ENCODE measurements at regions not wholly inside any gene's neighbourhood (a gene's known extent, or its start where the extent isn't known, plus 50 kb on each side); places are given as distances from the start of the nearest gene placed in this dataset.

DNA sequence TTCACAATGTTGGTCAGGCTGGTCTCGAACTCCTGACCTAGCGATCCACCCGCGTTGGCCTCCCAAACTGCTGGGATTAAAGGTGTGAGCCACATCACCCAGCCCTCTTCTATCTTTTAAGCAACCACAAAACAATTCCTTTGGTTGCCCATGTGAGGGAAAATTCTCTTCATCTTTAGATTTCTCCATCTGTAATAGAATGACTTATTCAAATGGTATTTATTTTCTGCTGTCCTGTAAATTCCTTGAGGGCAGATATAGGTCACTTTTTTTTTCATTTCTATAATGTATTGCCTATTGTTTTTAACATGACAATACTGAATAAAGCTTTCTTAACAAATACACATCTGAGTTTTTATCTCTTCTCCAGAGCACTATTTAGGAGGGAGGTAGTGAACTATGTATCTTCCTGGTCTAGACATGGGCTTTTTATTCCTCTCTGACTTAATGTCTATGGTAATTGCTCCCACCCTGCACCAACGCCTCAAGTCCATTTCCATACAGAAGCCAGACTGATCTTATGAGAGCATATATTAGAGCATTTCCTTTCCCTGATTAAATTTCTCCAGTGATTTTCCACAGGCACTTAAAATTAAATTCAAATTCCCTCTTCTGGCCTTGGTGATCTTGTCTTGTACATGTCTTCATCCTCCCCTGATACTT is 595.6 kb downstream of the CAAP1 start:
- CTCF ChIA-PET = no interaction called here
- ATAC-seq (no peak), DNase-seq (ENCODE audit: low spot score) (no peak)
- H3K27ac Mint-ChIP-seq = no peak overlapping the region
- no peaks in the 10 kb centered on the region for H3K9me3 Mint-ChIP-seq
- TF ChIP-seq, protein P1, sequence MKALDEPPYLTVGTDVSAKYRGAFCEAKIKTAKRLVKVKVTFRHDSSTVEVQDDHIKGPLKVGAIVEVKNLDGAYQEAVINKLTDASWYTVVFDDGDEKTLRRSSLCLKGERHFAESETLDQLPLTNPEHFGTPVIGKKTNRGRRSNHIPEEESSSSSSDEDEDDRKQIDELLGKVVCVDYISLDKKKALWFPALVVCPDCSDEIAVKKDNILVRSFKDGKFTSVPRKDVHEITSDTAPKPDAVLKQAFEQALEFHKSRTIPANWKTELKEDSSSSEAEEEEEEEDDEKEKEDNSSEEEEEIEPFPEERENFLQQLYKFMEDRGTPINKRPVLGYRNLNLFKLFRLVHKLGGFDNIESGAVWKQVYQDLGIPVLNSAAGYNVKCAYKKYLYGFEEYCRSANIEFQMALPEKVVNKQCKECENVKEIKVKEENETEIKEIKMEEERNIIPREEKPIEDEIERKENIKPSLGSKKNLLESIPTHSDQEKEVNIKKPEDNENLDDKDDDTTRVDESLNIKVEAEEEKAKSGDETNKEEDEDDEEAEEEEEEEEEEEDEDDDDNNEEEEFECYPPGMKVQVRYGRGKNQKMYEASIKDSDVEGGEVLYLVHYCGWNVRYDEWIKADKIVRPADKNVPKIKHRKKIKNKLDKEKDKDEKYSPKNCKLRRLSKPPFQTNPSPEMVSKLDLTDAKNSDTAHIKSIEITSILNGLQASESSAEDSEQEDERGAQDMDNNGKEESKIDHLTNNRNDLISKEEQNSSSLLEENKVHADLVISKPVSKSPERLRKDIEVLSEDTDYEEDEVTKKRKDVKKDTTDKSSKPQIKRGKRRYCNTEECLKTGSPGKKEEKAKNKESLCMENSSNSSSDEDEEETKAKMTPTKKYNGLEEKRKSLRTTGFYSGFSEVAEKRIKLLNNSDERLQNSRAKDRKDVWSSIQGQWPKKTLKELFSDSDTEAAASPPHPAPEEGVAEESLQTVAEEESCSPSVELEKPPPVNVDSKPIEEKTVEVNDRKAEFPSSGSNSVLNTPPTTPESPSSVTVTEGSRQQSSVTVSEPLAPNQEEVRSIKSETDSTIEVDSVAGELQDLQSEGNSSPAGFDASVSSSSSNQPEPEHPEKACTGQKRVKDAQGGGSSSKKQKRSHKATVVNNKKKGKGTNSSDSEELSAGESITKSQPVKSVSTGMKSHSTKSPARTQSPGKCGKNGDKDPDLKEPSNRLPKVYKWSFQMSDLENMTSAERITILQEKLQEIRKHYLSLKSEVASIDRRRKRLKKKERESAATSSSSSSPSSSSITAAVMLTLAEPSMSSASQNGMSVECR (CRISPR knock-in tag; IDR thresholded peaks at IDR 0.05; ENCODE audit: borderline replicate concordance) = no peak
- TF ChIP-seq, protein P2, sequence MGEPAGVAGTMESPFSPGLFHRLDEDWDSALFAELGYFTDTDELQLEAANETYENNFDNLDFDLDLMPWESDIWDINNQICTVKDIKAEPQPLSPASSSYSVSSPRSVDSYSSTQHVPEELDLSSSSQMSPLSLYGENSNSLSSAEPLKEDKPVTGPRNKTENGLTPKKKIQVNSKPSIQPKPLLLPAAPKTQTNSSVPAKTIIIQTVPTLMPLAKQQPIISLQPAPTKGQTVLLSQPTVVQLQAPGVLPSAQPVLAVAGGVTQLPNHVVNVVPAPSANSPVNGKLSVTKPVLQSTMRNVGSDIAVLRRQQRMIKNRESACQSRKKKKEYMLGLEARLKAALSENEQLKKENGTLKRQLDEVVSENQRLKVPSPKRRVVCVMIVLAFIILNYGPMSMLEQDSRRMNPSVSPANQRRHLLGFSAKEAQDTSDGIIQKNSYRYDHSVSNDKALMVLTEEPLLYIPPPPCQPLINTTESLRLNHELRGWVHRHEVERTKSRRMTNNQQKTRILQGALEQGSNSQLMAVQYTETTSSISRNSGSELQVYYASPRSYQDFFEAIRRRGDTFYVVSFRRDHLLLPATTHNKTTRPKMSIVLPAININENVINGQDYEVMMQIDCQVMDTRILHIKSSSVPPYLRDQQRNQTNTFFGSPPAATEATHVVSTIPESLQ (CRISPR knock-in tag; IDR thresholded peaks at IDR 0.05) = no peak
- TF ChIP-seq, protein P3, sequence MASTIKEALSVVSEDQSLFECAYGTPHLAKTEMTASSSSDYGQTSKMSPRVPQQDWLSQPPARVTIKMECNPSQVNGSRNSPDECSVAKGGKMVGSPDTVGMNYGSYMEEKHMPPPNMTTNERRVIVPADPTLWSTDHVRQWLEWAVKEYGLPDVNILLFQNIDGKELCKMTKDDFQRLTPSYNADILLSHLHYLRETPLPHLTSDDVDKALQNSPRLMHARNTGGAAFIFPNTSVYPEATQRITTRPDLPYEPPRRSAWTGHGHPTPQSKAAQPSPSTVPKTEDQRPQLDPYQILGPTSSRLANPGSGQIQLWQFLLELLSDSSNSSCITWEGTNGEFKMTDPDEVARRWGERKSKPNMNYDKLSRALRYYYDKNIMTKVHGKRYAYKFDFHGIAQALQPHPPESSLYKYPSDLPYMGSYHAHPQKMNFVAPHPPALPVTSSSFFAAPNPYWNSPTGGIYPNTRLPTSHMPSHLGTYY (CRISPR knock-in tag; IDR thresholded peaks at IDR 0.05) = no peak
- TF ChIP-seq KAT7 (CRISPR knock-in tag; IDR thresholded peaks at IDR 0.05; ENCODE audit: borderline replicate concordance) (no peak), ZBTB21 (CRISPR knock-in tag; IDR thresholded peaks at IDR 0.05; ENCODE audit: borderline replicate concordance) (no peak), GRHL2 (CRISPR knock-in tag; IDR thresholded peaks at IDR 0.05; ENCODE audit: insufficient replicate concordance, severe bottlenecking) (no peak), SMAD4 (CRISPR knock-in tag; IDR thresholded peaks at IDR 0.05) (no peak), ETV6 (CRISPR knock-in tag; IDR thresholded peaks at IDR 0.05) (no peak), ESRRA (CRISPR knock-in tag; IDR thresholded peaks at IDR 0.05; ENCODE audit: borderline replicate concordance) (no peak), TP53 (CRISPR knock-in tag; IDR thresholded peaks at IDR 0.05) (no peak), JAZF1 (CRISPR knock-in tag; IDR thresholded peaks at IDR 0.05) (no peak)
- TF ChIP-seq, protein P4, sequence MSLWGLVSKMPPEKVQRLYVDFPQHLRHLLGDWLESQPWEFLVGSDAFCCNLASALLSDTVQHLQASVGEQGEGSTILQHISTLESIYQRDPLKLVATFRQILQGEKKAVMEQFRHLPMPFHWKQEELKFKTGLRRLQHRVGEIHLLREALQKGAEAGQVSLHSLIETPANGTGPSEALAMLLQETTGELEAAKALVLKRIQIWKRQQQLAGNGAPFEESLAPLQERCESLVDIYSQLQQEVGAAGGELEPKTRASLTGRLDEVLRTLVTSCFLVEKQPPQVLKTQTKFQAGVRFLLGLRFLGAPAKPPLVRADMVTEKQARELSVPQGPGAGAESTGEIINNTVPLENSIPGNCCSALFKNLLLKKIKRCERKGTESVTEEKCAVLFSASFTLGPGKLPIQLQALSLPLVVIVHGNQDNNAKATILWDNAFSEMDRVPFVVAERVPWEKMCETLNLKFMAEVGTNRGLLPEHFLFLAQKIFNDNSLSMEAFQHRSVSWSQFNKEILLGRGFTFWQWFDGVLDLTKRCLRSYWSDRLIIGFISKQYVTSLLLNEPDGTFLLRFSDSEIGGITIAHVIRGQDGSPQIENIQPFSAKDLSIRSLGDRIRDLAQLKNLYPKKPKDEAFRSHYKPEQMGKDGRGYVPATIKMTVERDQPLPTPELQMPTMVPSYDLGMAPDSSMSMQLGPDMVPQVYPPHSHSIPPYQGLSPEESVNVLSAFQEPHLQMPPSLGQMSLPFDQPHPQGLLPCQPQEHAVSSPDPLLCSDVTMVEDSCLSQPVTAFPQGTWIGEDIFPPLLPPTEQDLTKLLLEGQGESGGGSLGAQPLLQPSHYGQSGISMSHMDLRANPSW (CRISPR knock-in tag; conservative IDR thresholded peaks at IDR 0.05; ENCODE audit: low read depth) = no peak
- TF ChIP-seq, protein P5, sequence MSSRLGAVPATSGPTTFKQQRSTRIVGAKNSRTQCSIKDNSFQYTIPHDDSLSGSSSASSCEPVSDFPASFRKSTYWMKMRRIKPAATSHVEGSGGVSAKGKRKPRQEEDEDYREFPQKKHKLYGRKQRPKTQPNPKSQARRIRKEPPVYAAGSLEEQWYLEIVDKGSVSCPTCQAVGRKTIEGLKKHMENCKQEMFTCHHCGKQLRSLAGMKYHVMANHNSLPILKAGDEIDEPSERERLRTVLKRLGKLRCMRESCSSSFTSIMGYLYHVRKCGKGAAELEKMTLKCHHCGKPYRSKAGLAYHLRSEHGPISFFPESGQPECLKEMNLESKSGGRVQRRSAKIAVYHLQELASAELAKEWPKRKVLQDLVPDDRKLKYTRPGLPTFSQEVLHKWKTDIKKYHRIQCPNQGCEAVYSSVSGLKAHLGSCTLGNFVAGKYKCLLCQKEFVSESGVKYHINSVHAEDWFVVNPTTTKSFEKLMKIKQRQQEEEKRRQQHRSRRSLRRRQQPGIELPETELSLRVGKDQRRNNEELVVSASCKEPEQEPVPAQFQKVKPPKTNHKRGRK (CRISPR knock-in tag; IDR thresholded peaks at IDR 0.05; ENCODE audit: borderline replicate concordance) = no peak
- TF ChIP-seq, protein P6, sequence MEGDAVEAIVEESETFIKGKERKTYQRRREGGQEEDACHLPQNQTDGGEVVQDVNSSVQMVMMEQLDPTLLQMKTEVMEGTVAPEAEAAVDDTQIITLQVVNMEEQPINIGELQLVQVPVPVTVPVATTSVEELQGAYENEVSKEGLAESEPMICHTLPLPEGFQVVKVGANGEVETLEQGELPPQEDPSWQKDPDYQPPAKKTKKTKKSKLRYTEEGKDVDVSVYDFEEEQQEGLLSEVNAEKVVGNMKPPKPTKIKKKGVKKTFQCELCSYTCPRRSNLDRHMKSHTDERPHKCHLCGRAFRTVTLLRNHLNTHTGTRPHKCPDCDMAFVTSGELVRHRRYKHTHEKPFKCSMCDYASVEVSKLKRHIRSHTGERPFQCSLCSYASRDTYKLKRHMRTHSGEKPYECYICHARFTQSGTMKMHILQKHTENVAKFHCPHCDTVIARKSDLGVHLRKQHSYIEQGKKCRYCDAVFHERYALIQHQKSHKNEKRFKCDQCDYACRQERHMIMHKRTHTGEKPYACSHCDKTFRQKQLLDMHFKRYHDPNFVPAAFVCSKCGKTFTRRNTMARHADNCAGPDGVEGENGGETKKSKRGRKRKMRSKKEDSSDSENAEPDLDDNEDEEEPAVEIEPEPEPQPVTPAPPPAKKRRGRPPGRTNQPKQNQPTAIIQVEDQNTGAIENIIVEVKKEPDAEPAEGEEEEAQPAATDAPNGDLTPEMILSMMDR (IDR thresholded peaks at IDR 0.05) = no peak
- POLR2A ChIA-PET = interaction anchor here (0.6 kb wide), 1 partner anchor 460 kb away, joined by 8 read pairs; no protein-coding TSS in a partner anchor
- no peaks in the 10 kb centered on the region for H3K36me3 Mint-ChIP-seq
- peaks cover 13% of the 10 kb centered on the region for H3K4me1 Mint-ChIP-seq
- no peaks in the 10 kb centered on the region for H3K27me3 Mint-ChIP-seq (ENCODE audit: low read depth)
- H3K4me3 Mint-ChIP-seq = no peak overlapping the region
